HG03066 (cell line): ENCODE measurements at regions not wholly inside any gene's neighbourhood (a gene's known extent, or its start where the extent isn't known, plus 50 kb on each side); places are given as distances from the start of the nearest gene placed in this dataset.

Source experiments
- ATAC-seq: cut with Tn5 transposase; IDR thresholded peaks from one replicate; pipeline ENCODE4 v1.9.1; 2021; ENCODE audit warnings: low read depth; ENCODE audit not compliant: unreplicated experiment

- no peak for ATAC-seq
Measured at GRCh38 chr9:91119142-91119541, 242.6 kb downstream of the AUH start.

- ATAC-seq: no peak
Measured at GRCh38 chr9:91119679-91120078, 242.0 kb downstream of the AUH start.

GRCh38 chr9:91120200-91120599 is 241.5 kb downstream of the AUH start:
- no peak for ATAC-seq

- ATAC-seq: no peak
Measured at GRCh38 chr9:91122755-91123154, 239.0 kb downstream of the AUH start.

- no peak for ATAC-seq
Measured at GRCh38 chr9:91126761-91127445, 234.8 kb downstream of the AUH start.

GRCh38 chr9:91127653-91128052 is 234.1 kb downstream of the AUH start:
- no peak for ATAC-seq

GRCh38 chr9:91130796-91131318 is 230.9 kb downstream of the AUH start:
- no peak for ATAC-seq

- ATAC-seq: no peak
Measured at GRCh38 chr9:91131433-91131839, 230.3 kb downstream of the AUH start.

- no peak for ATAC-seq
Measured at GRCh38 chr9:91132576-91133073, 229.1 kb downstream of the AUH start.

GRCh38 chr9:91134608-91135007 is 227.1 kb downstream of the AUH start:
- ATAC-seq: no peak

- no peak for ATAC-seq
Measured at GRCh38 chr9:91137391-91137790, 224.3 kb downstream of the AUH start.

- ATAC-seq: no peak
Measured at GRCh38 chr9:91138760-91139159, 223.0 kb downstream of the AUH start.

- ATAC-seq: no peak
Measured at GRCh38 chr9:91141407-91141965, 220.2 kb downstream of the AUH start.

GRCh38 chr9:91143162-91143561 is 218.6 kb downstream of the AUH start:
- ATAC-seq: no peak

GRCh38 chr9:91143642-91144041 is 218.1 kb downstream of the AUH start:
- no peak for ATAC-seq

GRCh38 chr9:91144769-91145168 is 216.9 kb downstream of the AUH start:
- ATAC-seq: no peak

GRCh38 chr9:91145496-91145895 is 216.2 kb downstream of the AUH start:
- no peak for ATAC-seq

- ATAC-seq: no peak
Measured at GRCh38 chr9:91146391-91147019, 215.2 kb downstream of the AUH start.

GRCh38 chr9:91147079-91147708 is 214.5 kb downstream of the AUH start:
- ATAC-seq: no peak

- ATAC-seq: no peak
Measured at GRCh38 chr9:91148306-91148705, 213.4 kb downstream of the AUH start.

- no peak for ATAC-seq
Measured at GRCh38 chr9:91150273-91150997, 211.3 kb downstream of the AUH start.
